ENCODE measurements at regions not wholly inside any gene's neighbourhood (a gene's known extent, or its start where the extent isn't known, plus 50 kb on each side); places are given as distances from the start of the nearest gene placed in this dataset.

DNA sequence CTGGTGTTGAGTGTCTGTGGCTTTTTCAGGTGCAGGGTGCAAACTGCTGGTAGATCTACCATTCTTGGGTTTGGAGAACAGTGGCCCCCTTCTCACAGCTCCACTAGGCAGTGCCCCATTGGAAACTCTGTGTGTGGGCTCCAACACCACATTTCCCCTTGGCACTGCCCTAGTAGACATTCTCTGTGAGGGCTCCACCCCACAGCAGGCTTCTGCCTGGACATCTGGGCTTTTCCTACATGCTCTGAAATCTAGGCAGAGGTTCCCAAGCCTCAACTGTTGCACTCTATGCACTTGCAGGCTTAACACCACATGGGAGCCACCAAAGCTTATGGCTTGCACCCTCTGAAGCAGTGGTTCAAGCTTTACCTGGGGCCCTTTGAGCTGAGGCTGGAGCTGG lies 80.9 kb downstream of the BARX1 start:
- no peak overlapping the region for H3K27ac ChIP-seq (ENCODE audit: low read depth, low read length)
- no peaks in the 10 kb centered on the region for H3K27me3 ChIP-seq (ENCODE audit: insufficient read depth, low read length)
- no peaks in the 10 kb centered on the region for H3K79me2 ChIP-seq (ENCODE audit: control insufficient read depth, insufficient read depth, low read length, poor library complexity)
- H3K9me3 ChIP-seq (ENCODE audit: insufficient read depth, low read depth, low read length): peaks cover 15% of the 10 kb centered on the region
- H3K4ac ChIP-seq (ENCODE audit: low read depth, low read length): no peak overlapping the region
- no peak overlapping the region for H2BK12ac ChIP-seq (ENCODE audit: low read length)
- H3K4me3 ChIP-seq (ENCODE audit: low read depth, low read length): no peak overlapping the region
- H2AFZ ChIP-seq (ENCODE audit: insufficient read depth, low read length, poor library complexity): no peak overlapping the region
- H3K36me3 ChIP-seq (ENCODE audit: control insufficient read depth in 1 of 2, insufficient read depth in 2 of 2, low read length in 2 of 2): no peaks in the 10 kb centered on the region
- H3K79me1 ChIP-seq (ENCODE audit: low read length): no peaks in the 10 kb centered on the region
- no peak overlapping the region for H3K4me2 ChIP-seq (ENCODE audit: low read length)
- no peak for DNase-seq
- no peaks in the 10 kb centered on the region for H3K4me1 ChIP-seq (ENCODE audit: control insufficient read depth in 1 of 2, insufficient read depth in 2 of 2, low read length in 2 of 2)
- H2AK5ac ChIP-seq (ENCODE audit: low read length): no peak overlapping the region
- H4K8ac ChIP-seq (ENCODE audit: low read depth, low read length): no peak overlapping the region
- no peak overlapping the region for H2BK5ac ChIP-seq (ENCODE audit: low read depth, low read length, poor library complexity)
- H4K12ac ChIP-seq (ENCODE audit: low read depth, low read length): no peak overlapping the region
- no peak overlapping the region for H3K18ac ChIP-seq (ENCODE audit: low read length)
- H4K91ac ChIP-seq (ENCODE audit: low read depth, low read length): no peak overlapping the region
- no peak overlapping the region for H3K9ac ChIP-seq (ENCODE audit: low read length)
- H3K23ac ChIP-seq (ENCODE audit: low read length): no peak overlapping the region
- H2BK120ac ChIP-seq (ENCODE audit: insufficient read depth, low read length, poor library complexity): no peak overlapping the region
- no peak overlapping the region for H3K14ac ChIP-seq (ENCODE audit: low read length)

DNA sequence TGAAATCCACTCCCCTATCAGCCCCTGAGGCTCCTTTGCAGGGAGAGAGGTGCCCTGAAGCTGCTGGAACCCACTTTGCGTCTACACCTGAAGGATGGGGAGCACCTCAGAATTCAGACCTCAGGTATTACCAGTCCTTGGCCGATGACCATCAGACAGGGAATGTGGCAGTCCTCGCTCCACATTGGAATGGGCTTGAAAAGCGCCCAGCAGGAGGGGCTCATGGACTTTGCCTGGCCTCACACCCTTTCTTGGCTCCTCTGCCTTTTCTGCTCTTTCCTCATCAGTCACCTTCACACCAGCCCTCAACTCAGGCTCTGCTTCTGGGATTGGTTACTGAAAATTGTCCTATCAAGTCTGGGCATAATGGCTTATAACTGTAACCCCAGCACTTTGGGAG lies 83.9 kb downstream of the BARX1 start:
- no peaks in the 10 kb centered on the region for H3K79me1 ChIP-seq (ENCODE audit: low read length)
- H3K23ac ChIP-seq (ENCODE audit: low read length): no peak overlapping the region
- H3K4me3 ChIP-seq (ENCODE audit: low read depth, low read length): no peak overlapping the region
- no peak overlapping the region for H3K4ac ChIP-seq (ENCODE audit: low read depth, low read length)
- no peak overlapping the region for H2BK5ac ChIP-seq (ENCODE audit: low read depth, low read length, poor library complexity)
- H2BK12ac ChIP-seq (ENCODE audit: low read length): no peak overlapping the region
- no peak overlapping the region for H2AK5ac ChIP-seq (ENCODE audit: low read length)
- no peak overlapping the region for H4K8ac ChIP-seq (ENCODE audit: low read depth, low read length)
- H3K18ac ChIP-seq (ENCODE audit: low read length): no peak overlapping the region
- H3K4me2 ChIP-seq (ENCODE audit: low read length): no peak overlapping the region
- H3K4me1 ChIP-seq (ENCODE audit: control insufficient read depth in 1 of 2, insufficient read depth in 2 of 2, low read length in 2 of 2): no peaks in the 10 kb centered on the region
- no peak for DNase-seq
- no peaks in the 10 kb centered on the region for H3K79me2 ChIP-seq (ENCODE audit: control insufficient read depth, insufficient read depth, low read length, poor library complexity)
- no peaks in the 10 kb centered on the region for H3K27me3 ChIP-seq (ENCODE audit: insufficient read depth, low read length)
- no peaks in the 10 kb centered on the region for H3K36me3 ChIP-seq (ENCODE audit: control insufficient read depth in 1 of 2, insufficient read depth in 2 of 2, low read length in 2 of 2)
- H3K14ac ChIP-seq (ENCODE audit: low read length): no peak overlapping the region
- H3K27ac ChIP-seq (ENCODE audit: low read depth, low read length): no peak overlapping the region
- peaks cover 16% of the 10 kb centered on the region for H3K9me3 ChIP-seq (ENCODE audit: insufficient read depth, low read depth, low read length)
- H4K91ac ChIP-seq (ENCODE audit: low read depth, low read length): no peak overlapping the region
- no peak overlapping the region for H2BK120ac ChIP-seq (ENCODE audit: insufficient read depth, low read length, poor library complexity)
- no CpG with 5 or more reads among the region's 4 CpGs for WGBS (ENCODE audit: extremely low coverage, insufficient coverage, insufficient read length)
- no peak overlapping the region for H2AFZ ChIP-seq (ENCODE audit: insufficient read depth, low read length, poor library complexity)
- no peak overlapping the region for H4K12ac ChIP-seq (ENCODE audit: low read depth, low read length)
- no peak overlapping the region for H3K9ac ChIP-seq (ENCODE audit: low read length)

- H3K79me2 ChIP-seq (ENCODE audit: control insufficient read depth, insufficient read depth, low read length, poor library complexity): no peaks in the 10 kb centered on the region
- WGBS (ENCODE audit: extremely low coverage, insufficient coverage, insufficient read length): no CpG with 5 or more reads among the region's 8 CpGs
- peaks cover 16% of the 10 kb centered on the region for H3K9me3 ChIP-seq (ENCODE audit: insufficient read depth, low read depth, low read length)
- no peak overlapping the region for H2AK5ac ChIP-seq (ENCODE audit: low read length)
- H3K79me1 ChIP-seq (ENCODE audit: low read length): no peaks in the 10 kb centered on the region
- no peak overlapping the region for H2BK12ac ChIP-seq (ENCODE audit: low read length)
- no peak overlapping the region for H3K4ac ChIP-seq (ENCODE audit: low read depth, low read length)
- no peak overlapping the region for H3K4me2 ChIP-seq (ENCODE audit: low read length)
- H3K4me1 ChIP-seq (ENCODE audit: control insufficient read depth in 1 of 2, insufficient read depth in 2 of 2, low read length in 2 of 2): no peaks in the 10 kb centered on the region
- no peak overlapping the region for H2BK5ac ChIP-seq (ENCODE audit: low read depth, low read length, poor library complexity)
- H3K23ac ChIP-seq (ENCODE audit: low read length): no peak overlapping the region
- H4K8ac ChIP-seq (ENCODE audit: low read depth, low read length): no peak overlapping the region
- no peak overlapping the region for H3K9ac ChIP-seq (ENCODE audit: low read length)
- no peak overlapping the region for H4K12ac ChIP-seq (ENCODE audit: low read depth, low read length)
- no peak overlapping the region for H3K14ac ChIP-seq (ENCODE audit: low read length)
- peak overlapping the region; percentile 61 for H3K4me3 ChIP-seq (ENCODE audit: low read depth, low read length)
- H2BK120ac ChIP-seq (ENCODE audit: insufficient read depth, low read length, poor library complexity): no peak overlapping the region
- H2AFZ ChIP-seq (ENCODE audit: insufficient read depth, low read length, poor library complexity): no peak overlapping the region
- no peak for DNase-seq
- H3K27ac ChIP-seq (ENCODE audit: low read depth, low read length): no peak overlapping the region
- no peak overlapping the region for H3K18ac ChIP-seq (ENCODE audit: low read length)
- no peaks in the 10 kb centered on the region for H3K27me3 ChIP-seq (ENCODE audit: insufficient read depth, low read length)
- H3K36me3 ChIP-seq (ENCODE audit: control insufficient read depth in 1 of 2, insufficient read depth in 2 of 2, low read length in 2 of 2): no peaks in the 10 kb centered on the region
- H4K91ac ChIP-seq (ENCODE audit: low read depth, low read length): no peak overlapping the region
Observed at GRCh38 chr9:93869863-93870262, 85.3 kb downstream of the BARX1 start.

DNA sequence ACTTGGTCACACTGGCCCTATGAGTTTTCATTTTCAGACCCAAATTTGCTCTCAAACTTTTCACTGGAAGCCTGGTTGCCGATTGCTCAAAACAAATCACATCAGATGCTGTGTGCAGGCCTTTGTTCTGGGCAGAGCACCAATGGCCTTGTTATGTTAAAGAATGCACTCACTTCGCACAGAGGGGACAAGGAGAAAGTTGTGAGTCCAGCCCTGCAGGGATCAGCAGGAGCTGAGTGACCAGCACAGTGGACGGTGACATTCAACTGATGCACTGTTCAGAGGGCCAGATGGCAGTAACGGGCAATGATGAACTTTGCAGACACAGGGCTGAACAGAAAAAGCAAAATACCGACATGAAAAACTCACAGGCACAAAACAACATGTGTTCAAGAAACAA lies 86.1 kb downstream of the BARX1 start:
- Histone ChIP-seq H2AFZ (ENCODE audit: insufficient read depth, low read length, poor library complexity) (no peak overlapping the region), H2BK120ac (ENCODE audit: insufficient read depth, low read length, poor library complexity) (no peak overlapping the region), H3K27me3 (ENCODE audit: insufficient read depth, low read length) (no peaks in the 10 kb centered on the region), H3K9ac (ENCODE audit: low read length) (no peak overlapping the region), H3K23ac (ENCODE audit: low read length) (no peak overlapping the region), H4K91ac (ENCODE audit: low read depth, low read length) (no peak overlapping the region), H4K8ac (ENCODE audit: low read depth, low read length) (no peak overlapping the region), H2BK5ac (ENCODE audit: low read depth, low read length, poor library complexity) (no peak overlapping the region), H2AK5ac (ENCODE audit: low read length) (no peak overlapping the region), H3K9me3 (ENCODE audit: insufficient read depth, low read depth, low read length) (peaks cover 11% of the 10 kb centered on the region), H2BK12ac (ENCODE audit: low read length) (no peak overlapping the region), H3K14ac (ENCODE audit: low read length) (no peak overlapping the region), H3K4me3 (ENCODE audit: low read depth, low read length) (no peak overlapping the region), H3K36me3 (ENCODE audit: control insufficient read depth in 1 of 2, insufficient read depth in 2 of 2, low read length in 2 of 2) (no peaks in the 10 kb centered on the region), H3K4me1 (ENCODE audit: control insufficient read depth in 1 of 2, insufficient read depth in 2 of 2, low read length in 2 of 2) (no peaks in the 10 kb centered on the region), H3K4me2 (ENCODE audit: low read length) (no peak overlapping the region), H3K18ac (ENCODE audit: low read length) (no peak overlapping the region), H3K79me2 (ENCODE audit: control insufficient read depth, insufficient read depth, low read length, poor library complexity) (no peaks in the 10 kb centered on the region), H4K12ac (ENCODE audit: low read depth, low read length) (no peak overlapping the region), H3K79me1 (ENCODE audit: low read length) (no peaks in the 10 kb centered on the region), H3K27ac (ENCODE audit: low read depth, low read length) (no peak overlapping the region), H3K4ac (ENCODE audit: low read depth, low read length) (no peak overlapping the region)
- DNase-seq: no peak
- WGBS (ENCODE audit: extremely low coverage, insufficient coverage, insufficient read length): no CpG with 5 or more reads among the region's 5 CpGs

DNA sequence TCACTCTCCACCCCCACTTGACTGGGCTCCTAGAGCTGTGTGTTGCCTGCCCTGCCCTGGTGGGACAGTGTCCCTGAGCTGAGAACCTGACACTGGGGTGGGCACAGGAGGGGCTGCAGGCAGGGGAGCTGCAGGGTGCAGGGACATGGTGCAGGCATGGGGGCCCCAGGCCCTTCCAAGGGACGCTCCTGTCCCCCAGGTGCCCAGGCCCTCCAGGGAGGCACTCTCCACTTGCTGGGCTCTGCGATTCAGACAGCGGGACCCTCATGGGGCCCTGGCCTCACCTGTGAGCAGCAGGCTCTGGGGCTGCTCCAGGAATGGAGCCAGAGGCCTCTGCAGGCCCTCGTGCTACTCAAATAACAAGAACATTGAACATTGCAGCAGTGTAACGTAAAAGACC lies 89.4 kb downstream of the BARX1 start:
- no peaks in the 10 kb centered on the region for H3K27me3 ChIP-seq (ENCODE audit: insufficient read depth, low read length)
- H3K27ac ChIP-seq (ENCODE audit: low read depth, low read length): no peak overlapping the region
- no peaks in the 10 kb centered on the region for H3K79me1 ChIP-seq (ENCODE audit: low read length)
- H3K4ac ChIP-seq (ENCODE audit: low read depth, low read length): no peak overlapping the region
- no peak overlapping the region for H2BK5ac ChIP-seq (ENCODE audit: low read depth, low read length, poor library complexity)
- H3K18ac ChIP-seq (ENCODE audit: low read length): no peak overlapping the region
- no peak overlapping the region for H3K9ac ChIP-seq (ENCODE audit: low read length)
- no peak overlapping the region for H3K4me2 ChIP-seq (ENCODE audit: low read length)
- no peak overlapping the region for H2AFZ ChIP-seq (ENCODE audit: insufficient read depth, low read length, poor library complexity)
- no peak overlapping the region for H2BK120ac ChIP-seq (ENCODE audit: insufficient read depth, low read length, poor library complexity)
- H3K23ac ChIP-seq (ENCODE audit: low read length): no peak overlapping the region
- H2AK5ac ChIP-seq (ENCODE audit: low read length): no peak overlapping the region
- H3K4me3 ChIP-seq (ENCODE audit: low read depth, low read length): no peak overlapping the region
- no peak overlapping the region for H4K91ac ChIP-seq (ENCODE audit: low read depth, low read length)
- WGBS (ENCODE audit: extremely low coverage, insufficient coverage, insufficient read length): no CpG with 5 or more reads among the region's 5 CpGs
- no peaks in the 10 kb centered on the region for H3K79me2 ChIP-seq (ENCODE audit: control insufficient read depth, insufficient read depth, low read length, poor library complexity)
- H3K9me3 ChIP-seq (ENCODE audit: insufficient read depth, low read depth, low read length): peaks cover 7% of the 10 kb centered on the region
- no peak overlapping the region for H4K8ac ChIP-seq (ENCODE audit: low read depth, low read length)
- H3K14ac ChIP-seq (ENCODE audit: low read length): no peak overlapping the region
- no peak overlapping the region for H4K12ac ChIP-seq (ENCODE audit: low read depth, low read length)
- no peaks in the 10 kb centered on the region for H3K36me3 ChIP-seq (ENCODE audit: control insufficient read depth in 1 of 2, insufficient read depth in 2 of 2, low read length in 2 of 2)
- no peak overlapping the region for H2BK12ac ChIP-seq (ENCODE audit: low read length)
- no peak for DNase-seq
- H3K4me1 ChIP-seq (ENCODE audit: control insufficient read depth in 1 of 2, insufficient read depth in 2 of 2, low read length in 2 of 2): no peaks in the 10 kb centered on the region
